ENCODE measurements at regions not wholly inside any gene's neighbourhood (a gene's known extent, or its start where the extent isn't known, plus 50 kb on each side); places are given as distances from the start of the nearest gene placed in this dataset.

- TF ChIP-seq CTCF (IDR thresholded peaks at IDR 0.05; ENCODE audit: low read depth, low read length, poor library complexity, severe bottlenecking) (no peak), EZH2phosphoT487 (IDR thresholded peaks at IDR 0.05; ENCODE audit: borderline replicate concordance, low read length) (no peak)
These were observed 75.5 kb upstream of the EDNRB start for GRCh38 chr13:77994166-77994565.

Data from DOHH2 (cell line).